ENCODE measurements at regions not wholly inside any gene's neighbourhood (a gene's known extent, or its start where the extent isn't known, plus 50 kb on each side); places are given as distances from the start of the nearest gene placed in this dataset.

GRCh38 chr4:81997313-81997712, 376.5 kb downstream of the HNRNPD start:
- Mint-ChIP-seq H3K27ac (no peak overlapping the region), H3K4me1 (ENCODE audit: low read depth) (no peaks in the 10 kb centered on the region), H3K27me3 (peaks cover 7% of the 10 kb centered on the region), H3K9me3 (no peaks in the 10 kb centered on the region), H3K36me3 (ENCODE audit: low read depth) (no peaks in the 10 kb centered on the region), H3K4me3 (no peak overlapping the region)

GRCh38 chr4:81990898-81991297, 382.9 kb downstream of the HNRNPD start:
- Mint-ChIP-seq H3K27me3 (peaks cover 11% of the 10 kb centered on the region), H3K4me3 (no peak overlapping the region), H3K36me3 (ENCODE audit: low read depth) (no peaks in the 10 kb centered on the region), H3K9me3 (no peaks in the 10 kb centered on the region), H3K4me1 (ENCODE audit: low read depth) (no peaks in the 10 kb centered on the region), H3K27ac (no peak overlapping the region)

GRCh38 chr4:81990211-81990610, 383.6 kb downstream of the HNRNPD start:
- no peaks in the 10 kb centered on the region for H3K4me1 Mint-ChIP-seq (ENCODE audit: low read depth)
- peaks cover 11% of the 10 kb centered on the region for H3K27me3 Mint-ChIP-seq
- H3K4me3 Mint-ChIP-seq = no peak overlapping the region
- no peaks in the 10 kb centered on the region for H3K9me3 Mint-ChIP-seq
- H3K36me3 Mint-ChIP-seq (ENCODE audit: low read depth) = no peaks in the 10 kb centered on the region
- H3K27ac Mint-ChIP-seq = no peak overlapping the region

GRCh38 chr4:81989202-81989601, 384.6 kb downstream of the HNRNPD start:
- no peak overlapping the region for H3K27ac Mint-ChIP-seq
- H3K36me3 Mint-ChIP-seq (ENCODE audit: low read depth) = no peaks in the 10 kb centered on the region
- peaks cover 10% of the 10 kb centered on the region for H3K27me3 Mint-ChIP-seq
- no peaks in the 10 kb centered on the region for H3K4me1 Mint-ChIP-seq (ENCODE audit: low read depth)
- no peaks in the 10 kb centered on the region for H3K9me3 Mint-ChIP-seq
- H3K4me3 Mint-ChIP-seq = no peak overlapping the region

GRCh38 chr4:81988178-81988577, 385.6 kb downstream of the HNRNPD start:
- H3K9me3 Mint-ChIP-seq = no peaks in the 10 kb centered on the region
- H3K27me3 Mint-ChIP-seq = peaks cover 7% of the 10 kb centered on the region

GRCh38 chr4:81984746-81985145, 389.0 kb downstream of the HNRNPD start:
- Mint-ChIP-seq H3K36me3 (ENCODE audit: low read depth) (no peaks in the 10 kb centered on the region), H3K27ac (no peak overlapping the region), H3K4me1 (ENCODE audit: low read depth) (no peaks in the 10 kb centered on the region), H3K9me3 (no peaks in the 10 kb centered on the region), H3K27me3 (no peaks in the 10 kb centered on the region), H3K4me3 (no peak overlapping the region)

More at GRCh38 chr4:81988178-81988577, 385.6 kb downstream of the HNRNPD start:
- H3K4me3 Mint-ChIP-seq = no peak overlapping the region
- H3K27ac Mint-ChIP-seq = no peak overlapping the region
- H3K4me1 Mint-ChIP-seq (ENCODE audit: low read depth) = no peaks in the 10 kb centered on the region
- H3K36me3 Mint-ChIP-seq (ENCODE audit: low read depth) = no peaks in the 10 kb centered on the region

GRCh38 chr4:81982846-81983540, 390.8 kb downstream of the HNRNPD start:
- Mint-ChIP-seq H3K36me3 (ENCODE audit: low read depth) (no peaks in the 10 kb centered on the region), H3K27me3 (no peaks in the 10 kb centered on the region), H3K27ac (no peak overlapping the region), H3K4me1 (ENCODE audit: low read depth) (no peaks in the 10 kb centered on the region), H3K4me3 (no peak overlapping the region), H3K9me3 (no peaks in the 10 kb centered on the region)

- H3K4me1 Mint-ChIP-seq (ENCODE audit: low read depth) = no peaks in the 10 kb centered on the region
- H3K9me3 Mint-ChIP-seq = no peaks in the 10 kb centered on the region
- no peak overlapping the region for H3K4me3 Mint-ChIP-seq
- no peaks in the 10 kb centered on the region for H3K36me3 Mint-ChIP-seq (ENCODE audit: low read depth)
- no peaks in the 10 kb centered on the region for H3K27me3 Mint-ChIP-seq
- no peak overlapping the region for H3K27ac Mint-ChIP-seq
Measured at GRCh38 chr4:81981218-81981617, 392.6 kb downstream of the HNRNPD start.

GRCh38 chr4:81974523-81974922, 399.3 kb downstream of the HNRNPD start:
- Mint-ChIP-seq H3K27me3 (no peaks in the 10 kb centered on the region), H3K4me3 (no peak overlapping the region), H3K27ac (no peak overlapping the region), H3K4me1 (ENCODE audit: low read depth) (no peaks in the 10 kb centered on the region), H3K36me3 (ENCODE audit: low read depth) (no peaks in the 10 kb centered on the region), H3K9me3 (no peaks in the 10 kb centered on the region)

- H3K4me1 Mint-ChIP-seq (ENCODE audit: low read depth) = no peaks in the 10 kb centered on the region
- H3K9me3 Mint-ChIP-seq = no peaks in the 10 kb centered on the region
- no peak overlapping the region for H3K27ac Mint-ChIP-seq
- H3K4me3 Mint-ChIP-seq = no peak overlapping the region
- H3K27me3 Mint-ChIP-seq = no peaks in the 10 kb centered on the region
- H3K36me3 Mint-ChIP-seq (ENCODE audit: low read depth) = no peaks in the 10 kb centered on the region
Measured at GRCh38 chr4:81971637-81972381, 402.0 kb downstream of the HNRNPD start.

- H3K9me3 Mint-ChIP-seq = no peaks in the 10 kb centered on the region
- no peak overlapping the region for H3K4me3 Mint-ChIP-seq
- H3K27ac Mint-ChIP-seq = no peak overlapping the region
- no peaks in the 10 kb centered on the region for H3K27me3 Mint-ChIP-seq
- H3K36me3 Mint-ChIP-seq (ENCODE audit: low read depth) = no peaks in the 10 kb centered on the region
- peaks cover under 1% of the 10 kb centered on the region for H3K4me1 Mint-ChIP-seq (ENCODE audit: low read depth)
Measured at GRCh38 chr4:81971061-81971460, 402.7 kb downstream of the HNRNPD start.

- no peaks in the 10 kb centered on the region for H3K36me3 Mint-ChIP-seq (ENCODE audit: low read depth)
- H3K4me3 Mint-ChIP-seq = no peak overlapping the region
- H3K9me3 Mint-ChIP-seq = no peaks in the 10 kb centered on the region
- no peaks in the 10 kb centered on the region for H3K27me3 Mint-ChIP-seq
- H3K4me1 Mint-ChIP-seq (ENCODE audit: low read depth) = peaks cover 6% of the 10 kb centered on the region
- H3K27ac Mint-ChIP-seq = no peak overlapping the region
Measured at GRCh38 chr4:81970454-81970853, 403.3 kb downstream of the HNRNPD start.

- H3K27me3 Mint-ChIP-seq = no peaks in the 10 kb centered on the region
- H3K9me3 Mint-ChIP-seq = no peaks in the 10 kb centered on the region
- no peak overlapping the region for H3K27ac Mint-ChIP-seq
- no peaks in the 10 kb centered on the region for H3K36me3 Mint-ChIP-seq (ENCODE audit: low read depth)
- no peak overlapping the region for H3K4me3 Mint-ChIP-seq
- H3K4me1 Mint-ChIP-seq (ENCODE audit: low read depth) = peaks cover 7% of the 10 kb centered on the region
Measured at GRCh38 chr4:81966676-81967075, 407.1 kb downstream of the HNRNPD start.

- H3K27me3 Mint-ChIP-seq = no peaks in the 10 kb centered on the region
- no peaks in the 10 kb centered on the region for H3K36me3 Mint-ChIP-seq (ENCODE audit: low read depth)
- H3K4me1 Mint-ChIP-seq (ENCODE audit: low read depth) = peaks cover 7% of the 10 kb centered on the region
- H3K9me3 Mint-ChIP-seq = no peaks in the 10 kb centered on the region
- no peak overlapping the region for H3K4me3 Mint-ChIP-seq
- no peak overlapping the region for H3K27ac Mint-ChIP-seq
Measured at GRCh38 chr4:81965911-81966310, 407.9 kb downstream of the HNRNPD start.

- no peaks in the 10 kb centered on the region for H3K36me3 Mint-ChIP-seq (ENCODE audit: low read depth)
- no peaks in the 10 kb centered on the region for H3K9me3 Mint-ChIP-seq
- H3K4me1 Mint-ChIP-seq (ENCODE audit: low read depth) = peaks cover 7% of the 10 kb centered on the region
- H3K27ac Mint-ChIP-seq = no peak overlapping the region
- no peaks in the 10 kb centered on the region for H3K27me3 Mint-ChIP-seq
- H3K4me3 Mint-ChIP-seq = no peak overlapping the region
Measured at GRCh38 chr4:81965454-81965853, 408.3 kb downstream of the HNRNPD start.

GRCh38 chr4:81963763-81964020, 410.1 kb downstream of the HNRNPD start:
- H3K4me3 Mint-ChIP-seq = no peak overlapping the region
- no peaks in the 10 kb centered on the region for H3K27me3 Mint-ChIP-seq
- H3K4me1 Mint-ChIP-seq (ENCODE audit: low read depth) = peaks cover 7% of the 10 kb centered on the region
- H3K36me3 Mint-ChIP-seq (ENCODE audit: low read depth) = no peaks in the 10 kb centered on the region
- H3K27ac Mint-ChIP-seq = no peak overlapping the region
- no peaks in the 10 kb centered on the region for H3K9me3 Mint-ChIP-seq

Measured in stimulated activated naive CD8-positive, alpha-beta T cell treated with anti-CD3 and anti-CD28 coated beads, Interleukin-15, Interleukin-2, amounts not matched to agents 100 ng/mL and 50 ng/mL, for 24 hours (primary cell).